GM12891 (cell line): ENCODE measurements at regions not wholly inside any gene's neighbourhood (a gene's known extent, or its start where the extent isn't known, plus 50 kb on each side); places are given as distances from the start of the nearest gene placed in this dataset.

Experiments
- DNase-seq: peaks from one replicate; pipeline ENCODE4 v3.0.0; 2011; ENCODE audit warnings: low spot score; ENCODE audit not compliant: insufficient read length
- FAIRE-seq: peaks from 2 replicates; lab custom pipeline; 2011; peaks lifted over from hg19 to GRCh38; lab: Jason Lieb, UNC
- PAX5 ChIP-seq: IDR thresholded peaks from 2 replicates; pipeline ENCODE4 v1.6.1; 2011; ENCODE audit warnings: low read length, moderate library complexity, mild to moderate bottlenecking; ENCODE audit not compliant: insufficient read depth, severe bottlenecking
- POLR2A ChIP-seq: IDR thresholded peaks from 2 replicates; pipeline ENCODE4 v1.6.1; 2011; ENCODE audit warnings: low read depth, low read length, control low read depth
- POLR2AphosphoS5 ChIP-seq: IDR thresholded peaks from 2 replicates; pipeline ENCODE4 v1.6.1; 2011; ENCODE audit warnings: low read depth, low read length, control low read depth
- POU2F2 ChIP-seq: IDR thresholded peaks from 2 replicates; pipeline ENCODE4 v1.6.1; 2011; ENCODE audit warnings: low read depth, mild to moderate bottlenecking, control low read depth, low read length, moderate library complexity
- SPI1 ChIP-seq: IDR thresholded peaks from 2 replicates; pipeline ENCODE4 v1.6.1; 2011; ENCODE audit warnings: low read depth, low read length, control low read depth
- TAF1 ChIP-seq: IDR thresholded peaks from 2 replicates; pipeline ENCODE4 v1.6.1; 2011; ENCODE audit warnings: low read depth, low read length, control low read depth

DNA sequence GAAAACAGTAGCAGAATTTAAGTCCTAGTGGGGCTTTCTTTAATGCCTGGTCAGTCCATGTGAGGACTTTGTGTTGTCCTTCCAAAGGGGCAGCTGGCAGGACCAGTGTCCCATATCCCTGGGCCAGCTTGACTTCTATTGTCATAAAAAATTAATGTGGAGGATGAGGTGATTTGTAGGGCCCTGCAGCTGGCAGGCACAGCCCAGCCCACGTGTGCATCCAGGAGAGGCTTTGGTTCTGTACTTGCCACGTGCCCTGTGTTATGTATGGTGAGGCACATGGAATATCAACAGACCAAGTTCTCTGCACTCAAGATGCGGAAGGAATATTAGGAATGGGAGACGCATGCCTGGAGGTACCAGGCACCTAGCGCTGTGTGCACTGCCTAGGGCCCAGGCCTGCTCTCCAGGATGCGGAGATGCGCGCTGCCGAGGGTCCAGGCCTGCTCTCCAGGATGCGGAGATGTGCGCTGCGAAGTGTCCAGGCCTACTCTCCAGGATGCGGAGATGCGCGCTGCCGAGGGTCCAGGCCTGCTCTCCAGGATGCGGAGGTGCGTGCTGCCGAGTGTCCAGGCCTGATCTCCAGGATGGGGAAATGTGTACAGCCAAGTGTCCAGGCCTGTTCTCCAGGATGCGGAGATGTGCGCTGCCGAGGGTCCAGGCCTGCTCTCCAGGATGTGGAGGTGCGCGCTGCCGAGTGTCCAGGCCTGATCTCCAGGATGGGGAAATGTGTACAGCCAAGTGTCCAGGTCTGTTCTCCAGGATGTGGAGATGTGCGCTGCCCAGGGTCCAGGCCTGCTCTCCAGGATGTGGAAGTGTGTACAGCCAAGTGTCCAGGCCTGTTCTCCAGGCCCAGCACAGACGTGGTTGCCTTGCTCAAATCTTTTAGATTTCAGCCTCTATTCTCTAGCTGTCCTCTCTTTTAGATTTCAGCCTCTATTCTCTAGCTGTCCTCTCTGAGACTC lies 183.3 kb upstream of the ROPN1 start:
- FAIRE-seq (no peak), DNase-seq (no peak)
- TF ChIP-seq SPI1, result no peak

DNA sequence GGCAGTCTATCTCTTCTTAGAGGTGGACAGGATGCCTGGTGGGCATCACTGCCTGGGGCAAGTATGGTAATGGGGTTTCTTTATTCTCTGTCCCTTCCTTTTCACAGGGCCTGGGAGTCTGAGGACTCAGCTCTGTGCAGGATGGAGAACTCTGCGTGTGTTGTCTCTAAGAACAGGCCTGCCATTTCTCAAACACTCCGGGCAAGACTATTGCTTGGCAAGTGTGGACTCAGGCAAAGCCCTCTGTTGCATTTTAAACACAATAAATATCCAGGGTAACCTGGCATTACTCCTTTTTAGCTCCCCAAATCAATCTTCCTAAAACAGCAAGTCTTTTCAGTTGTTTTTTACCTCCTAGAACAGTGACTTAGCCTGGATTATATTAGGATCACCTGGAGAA lies 185.1 kb upstream of the ROPN1 start:
- FAIRE-seq (no peak), DNase-seq (no peak)

DNA sequence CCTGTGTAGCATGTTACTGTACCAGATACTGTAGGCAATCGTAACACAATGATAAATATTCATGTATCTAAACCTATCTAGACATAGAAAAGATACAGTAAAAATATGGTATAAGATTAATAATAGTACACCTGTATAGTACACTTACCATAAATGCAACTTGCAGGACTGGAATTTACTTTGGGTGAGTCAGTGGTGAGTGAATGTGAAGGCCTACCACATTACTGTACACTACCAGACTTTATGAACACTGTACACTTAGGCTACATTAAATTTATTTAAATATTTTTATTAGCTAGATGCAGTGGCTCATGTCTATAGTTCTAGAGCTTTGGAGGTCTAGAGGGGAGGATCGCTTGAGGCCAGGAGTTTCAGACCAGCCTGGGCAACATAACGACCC lies 186.6 kb upstream of the ROPN1 start:
- no peak for TF ChIP-seq PAX5
- no peak for TF ChIP-seq POLR2A
- no peak for TF ChIP-seq POLR2AphosphoS5
- DNase-seq (no peak), FAIRE-seq (no peak)

More for the DNA sequence above, 185.1 kb upstream of the ROPN1 start:
- no peak for TF ChIP-seq POU2F2
- no peak for TF ChIP-seq SPI1
- TF ChIP-seq PAX5, result no peak
- TF ChIP-seq POLR2A, result no peak
- TF ChIP-seq TAF1, result no peak

DNA sequence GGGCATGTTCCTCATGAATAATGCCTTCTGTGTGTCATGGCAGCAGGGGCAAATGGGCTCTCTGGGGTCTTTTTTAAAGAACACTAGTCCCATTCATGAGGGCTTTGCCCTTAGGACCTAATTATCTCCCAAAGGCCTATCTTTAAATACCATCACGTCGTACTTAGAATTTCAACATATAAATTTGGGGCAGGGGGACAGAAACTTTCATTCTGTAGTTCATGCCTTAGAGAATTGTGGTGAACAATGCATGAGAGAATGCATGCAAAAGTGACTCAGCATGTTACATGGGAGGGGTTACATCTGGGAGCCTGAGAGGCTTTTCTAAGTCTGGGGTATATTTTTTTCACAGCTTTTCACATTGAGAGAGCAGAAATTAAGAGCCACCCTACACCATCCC lies 208.5 kb upstream of the ROPN1 start:
- DNase-seq (no peak), FAIRE-seq (no peak)
- TF ChIP-seq SPI1 (no peak), POLR2AphosphoS5 (no peak), TAF1 (no peak), PAX5 (no peak), POLR2A (no peak), POU2F2 (no peak)

DNA sequence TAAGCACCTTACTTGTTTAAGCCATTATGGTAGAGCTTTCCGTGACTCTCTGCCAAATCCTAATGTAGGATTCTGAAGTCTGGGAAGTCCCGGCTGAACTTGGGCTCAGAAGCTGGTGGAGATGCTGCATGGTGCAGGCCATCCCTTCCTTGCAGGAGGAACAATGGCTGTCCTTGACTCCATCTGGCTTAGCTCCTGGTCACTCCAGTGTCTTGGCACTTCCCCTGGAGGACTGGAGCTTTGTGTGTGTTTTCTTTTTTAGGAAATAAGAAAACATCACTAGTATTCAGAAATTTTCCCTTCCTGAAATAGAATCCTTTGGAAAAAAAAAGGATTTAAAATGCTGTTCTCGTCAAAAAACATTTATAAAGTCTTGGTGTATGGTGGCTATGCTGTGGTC lies 209.3 kb upstream of the ROPN1 start:
- DNase-seq (no peak), FAIRE-seq (no peak)
- TF ChIP-seq TAF1 (no peak), POLR2AphosphoS5 (no peak), PAX5 (no peak), POU2F2 (no peak), SPI1 (no peak), POLR2A (no peak)

DNA sequence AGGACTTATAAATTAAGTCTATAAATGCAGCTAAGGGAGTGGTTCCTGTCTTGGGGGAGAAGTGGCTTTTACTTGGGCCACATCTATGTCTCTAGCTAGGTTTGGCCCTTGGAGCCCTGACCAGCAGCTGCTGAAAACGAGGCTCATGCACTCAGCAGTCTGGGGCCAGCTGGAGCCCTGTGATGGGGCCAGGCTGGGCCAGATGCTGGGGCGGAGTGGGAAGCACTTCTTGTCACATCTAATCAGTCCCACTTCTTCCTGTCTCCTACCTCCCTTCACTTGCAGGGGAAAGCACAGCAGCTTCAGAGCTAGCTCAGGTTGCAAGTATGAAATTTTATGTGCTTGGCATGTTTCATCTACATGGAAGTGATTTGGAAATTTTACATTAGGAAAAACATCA lies 209.9 kb upstream of the ROPN1 start:
- DNase-seq, result no peak
- TF ChIP-seq POLR2A (no peak), POLR2AphosphoS5 (no peak), PAX5 (no peak), TAF1 (no peak), SPI1 (no peak), POU2F2 (no peak)
- no peak for FAIRE-seq

DNA sequence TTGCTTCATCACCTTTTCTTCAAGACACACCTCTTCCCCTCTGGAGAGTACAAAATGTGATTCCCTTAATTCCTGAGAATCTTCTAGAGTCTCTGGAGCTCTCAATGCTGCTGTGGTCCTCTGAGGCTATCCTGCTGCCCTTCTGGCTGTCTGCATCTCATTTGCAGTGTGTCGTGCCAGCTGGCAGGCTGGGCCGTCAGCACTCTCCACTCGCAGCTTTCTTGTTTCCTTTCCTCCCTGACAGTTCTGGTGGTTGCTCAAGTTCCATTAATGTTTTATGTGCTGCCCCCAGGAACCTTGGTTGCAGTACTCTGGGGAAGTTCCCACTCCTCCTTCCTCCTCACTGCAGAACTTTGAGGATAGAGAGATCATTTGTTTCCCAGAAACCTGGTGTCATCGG lies 210.8 kb upstream of the ROPN1 start:
- FAIRE-seq, result no peak
- TF ChIP-seq PAX5 (no peak), POLR2A (no peak), POU2F2 (no peak), TAF1 (no peak), POLR2AphosphoS5 (no peak), SPI1 (no peak)
- DNase-seq, result no peak

DNA sequence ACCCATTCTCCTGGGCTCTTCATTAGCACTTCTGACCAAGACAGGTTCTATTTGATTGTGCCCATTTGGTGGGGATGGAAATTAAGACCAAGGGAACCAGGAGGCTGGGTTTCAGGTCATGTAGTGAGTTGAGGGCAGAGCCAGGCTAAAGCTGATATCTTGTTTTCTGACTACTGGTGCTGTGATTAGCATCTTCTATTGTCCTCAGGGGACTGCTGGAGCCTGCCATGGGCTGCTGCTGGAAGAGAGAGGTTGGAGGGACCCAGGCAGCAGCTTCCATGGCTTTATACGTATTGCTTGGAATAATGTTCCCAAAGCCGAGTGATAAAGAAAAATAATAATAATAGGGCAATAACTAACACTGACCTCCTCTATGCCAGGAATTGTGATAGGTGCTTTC lies 211.4 kb upstream of the ROPN1 start:
- no peak for DNase-seq
- FAIRE-seq, result no peak
- TF ChIP-seq POLR2AphosphoS5 (no peak), POLR2A (no peak), SPI1 (no peak), TAF1 (no peak), PAX5 (no peak), POU2F2 (no peak)

DNA sequence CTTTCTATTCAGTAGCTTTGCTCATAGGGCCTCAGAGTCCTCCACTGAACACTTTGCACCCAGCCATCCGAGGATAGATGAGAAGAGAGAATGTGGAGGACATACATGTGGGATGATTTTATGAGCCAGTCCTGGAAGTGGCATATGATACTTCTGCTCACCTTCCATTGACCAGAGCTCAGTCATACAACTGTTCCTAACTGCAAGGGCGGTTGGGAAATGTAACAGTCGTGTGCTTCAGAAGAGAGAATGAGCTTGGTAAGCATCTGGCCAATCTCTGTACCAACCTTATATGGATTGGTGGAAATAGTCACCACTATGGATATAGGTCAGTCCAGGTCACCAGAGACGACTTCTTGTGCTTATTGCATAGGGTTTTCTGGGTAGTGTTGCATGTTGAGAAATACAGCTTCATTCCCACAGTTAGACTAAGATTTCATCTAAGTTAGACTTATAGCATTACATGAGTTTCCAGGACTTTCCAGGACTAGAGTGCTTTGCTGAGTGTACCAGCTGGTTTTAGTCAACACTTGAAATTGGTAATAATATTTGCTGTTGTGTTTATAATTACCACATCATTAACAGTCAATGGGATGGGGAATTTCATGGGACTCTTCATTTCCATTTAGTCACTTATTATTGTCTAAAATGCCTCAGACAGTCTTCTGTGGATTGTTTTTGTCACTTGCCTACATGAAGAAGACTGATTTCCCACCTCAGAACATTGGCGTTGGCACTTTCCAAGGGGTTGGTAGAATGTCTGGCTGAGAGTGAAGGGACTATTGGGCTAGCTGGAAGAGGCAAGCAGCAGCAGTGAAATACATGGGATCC lies 214.5 kb upstream of the ROPN1 start:
- no peak for FAIRE-seq
- no peak for TF ChIP-seq POLR2A
- no peak for TF ChIP-seq TAF1
- TF ChIP-seq PAX5, result no peak
- no peak for TF ChIP-seq POU2F2
- no peak for TF ChIP-seq SPI1
- no peak for TF ChIP-seq POLR2AphosphoS5

More for the DNA sequence above, 214.5 kb upstream of the ROPN1 start:
- no peak for DNase-seq
